HG03521 (cell line): ENCODE measurements at regions not wholly inside any gene's neighbourhood (a gene's known extent, or its start where the extent isn't known, plus 50 kb on each side); places are given as distances from the start of the nearest gene placed in this dataset.
"Not testable (repeated sequence)": the region's sequence is repeated elsewhere in the genome, so short reads cannot be mapped to it uniquely, and the experiment has no call there.

ENCODE experiments used
- ATAC-seq: cut with Tn5 transposase; IDR thresholded peaks from one replicate; pipeline ENCODE4 v1.9.1; 2021; ENCODE audit warnings: mild to moderate bottlenecking, moderate library complexity; ENCODE audit not compliant: unreplicated experiment

DNA sequence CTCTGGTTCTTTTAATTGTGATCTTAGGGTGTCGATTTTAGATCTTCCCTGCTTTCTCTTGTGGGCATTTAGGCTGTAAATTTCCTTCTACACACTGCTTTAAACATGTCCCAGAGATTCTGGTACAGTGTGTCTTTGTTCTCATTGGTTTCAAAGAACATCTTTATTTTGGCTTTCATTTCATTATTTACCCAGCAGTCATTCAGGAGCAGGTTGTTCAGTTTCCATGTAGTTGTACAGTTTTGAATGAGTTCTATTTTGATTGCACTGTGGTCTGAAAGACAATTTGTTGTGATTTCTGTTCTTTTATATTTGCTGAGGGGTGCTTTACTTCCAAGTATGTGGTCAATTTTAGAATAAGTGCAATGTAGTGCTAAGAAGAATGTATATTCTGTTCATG lies 423.8 kb downstream of the PIK3C3 start:
- not testable (repeated sequence) for ATAC-seq

DNA sequence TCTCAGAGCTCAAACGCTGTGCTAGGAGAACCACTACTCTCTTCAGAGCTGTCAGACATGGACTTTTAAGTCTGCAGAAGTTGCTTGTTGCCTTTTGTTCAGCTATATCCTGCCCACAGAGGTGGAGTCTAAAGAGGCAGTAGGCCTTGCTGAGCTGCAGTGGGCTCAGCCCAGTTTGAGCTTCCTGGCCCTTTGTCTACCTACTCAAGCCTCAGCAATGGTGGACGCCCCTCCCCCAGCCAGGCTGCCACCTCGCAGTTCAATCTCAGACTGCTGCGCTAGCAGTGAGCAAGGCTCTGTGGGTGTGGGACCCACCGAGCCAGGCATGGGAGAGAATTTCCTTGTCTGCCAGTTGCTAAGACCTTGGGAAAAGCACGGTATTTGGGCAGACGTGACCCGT lies 426.2 kb downstream of the PIK3C3 start:
- not testable (repeated sequence) for ATAC-seq

DNA sequence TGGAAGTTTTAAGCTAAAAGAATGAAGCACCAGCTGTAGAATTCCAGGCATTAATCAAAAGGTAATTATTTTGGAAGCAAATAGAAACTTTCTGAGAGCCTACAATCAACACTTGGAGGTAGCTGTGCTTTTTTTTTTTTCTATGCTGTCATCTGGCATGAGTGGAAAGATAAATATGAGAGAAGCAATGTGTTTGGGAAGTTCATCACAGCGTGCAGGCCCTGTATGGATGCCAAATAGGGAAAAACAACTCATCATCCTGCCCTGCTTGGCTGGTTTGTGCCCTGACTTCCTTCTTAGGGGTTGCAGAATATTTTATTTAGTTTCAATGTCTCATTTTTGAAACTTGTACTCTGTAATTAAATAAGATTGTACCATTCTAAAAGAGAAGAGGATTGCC lies 437.4 kb downstream of the PIK3C3 start:
- no peak for ATAC-seq

DNA sequence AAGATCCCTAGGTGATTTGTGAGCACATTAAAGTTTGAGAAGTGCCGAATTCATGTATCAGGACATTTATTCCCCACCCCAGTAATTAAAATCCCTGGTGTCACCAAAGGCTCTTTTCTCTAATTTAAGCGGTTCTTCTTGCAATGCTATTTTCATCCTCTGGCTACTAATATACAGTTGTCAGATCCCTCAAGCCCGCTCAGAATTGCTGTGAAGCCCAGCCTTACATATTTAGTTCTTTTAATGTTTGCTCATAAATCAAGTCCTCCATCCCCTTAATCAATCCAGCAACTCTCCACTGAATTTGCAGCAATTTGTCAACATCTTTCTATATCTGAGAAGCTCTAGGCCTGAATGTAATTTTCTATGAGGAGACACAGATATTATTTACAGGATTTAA lies 437.9 kb downstream of the PIK3C3 start:
- ATAC-seq, result no peak

DNA sequence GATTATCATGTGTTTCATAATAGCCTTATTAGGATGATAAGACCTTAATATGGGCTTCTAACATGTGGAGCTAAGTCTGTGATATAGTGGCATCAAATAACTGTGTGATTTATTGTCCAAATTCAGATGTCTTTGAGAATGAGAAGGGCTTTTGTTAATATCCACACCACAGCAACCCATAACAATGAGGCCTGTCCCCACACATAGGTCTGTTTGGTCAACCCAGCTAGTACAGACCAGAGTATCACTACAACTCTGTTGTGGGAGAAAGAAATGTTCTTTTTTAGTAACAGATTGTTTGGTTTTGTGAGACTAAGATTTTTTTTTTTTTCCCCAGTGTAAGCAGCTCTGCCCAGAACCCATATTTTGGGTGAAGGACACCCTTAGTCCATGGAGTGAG lies 439.2 kb downstream of the PIK3C3 start:
- no peak for ATAC-seq

DNA sequence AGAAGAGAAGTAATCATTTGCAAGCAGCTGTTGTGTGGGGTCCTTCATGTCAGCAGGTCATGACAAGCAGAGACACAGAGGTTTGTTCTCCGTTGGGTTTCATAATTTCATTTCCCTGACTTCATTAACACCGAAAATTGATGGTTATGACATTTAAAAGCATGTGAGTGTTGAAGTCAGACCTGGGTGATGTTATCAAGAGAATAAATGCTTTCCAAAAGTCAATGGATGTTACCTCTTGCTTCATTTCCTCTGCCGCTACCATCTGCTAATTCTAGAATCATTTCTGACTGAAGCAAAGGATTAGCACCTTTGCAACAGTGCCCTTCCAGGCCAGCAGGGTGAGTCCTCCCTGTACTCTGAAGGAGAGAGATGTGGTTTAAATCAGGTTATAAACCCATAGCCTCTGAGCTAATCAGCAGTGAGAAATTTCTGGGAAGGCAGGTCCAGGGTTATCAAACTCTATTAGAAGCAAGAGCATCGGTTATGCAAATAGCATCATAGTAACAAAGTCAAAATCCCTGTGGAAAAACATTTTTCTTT lies 446.2 kb downstream of the PIK3C3 start:
- ATAC-seq, result no peak

DNA sequence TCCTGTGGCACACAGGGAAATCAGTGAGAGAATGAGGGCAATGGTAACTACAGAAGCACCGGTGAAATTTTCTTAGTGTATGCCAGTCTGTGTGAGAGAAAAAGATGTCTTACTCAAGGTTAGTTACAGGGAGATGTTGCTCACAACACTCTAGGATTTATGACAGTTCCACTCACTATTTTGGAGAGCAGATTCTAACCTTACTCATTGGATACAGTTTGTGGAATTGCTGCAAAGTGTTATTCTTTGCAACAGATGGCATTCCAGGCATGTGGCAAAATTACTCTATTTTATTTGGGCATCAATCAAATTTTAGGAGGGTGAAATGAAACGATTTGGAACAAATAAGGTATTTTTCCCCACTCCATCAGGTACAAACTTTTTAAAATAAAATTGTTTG lies 449.1 kb downstream of the PIK3C3 start:
- ATAC-seq, result no peak

DNA sequence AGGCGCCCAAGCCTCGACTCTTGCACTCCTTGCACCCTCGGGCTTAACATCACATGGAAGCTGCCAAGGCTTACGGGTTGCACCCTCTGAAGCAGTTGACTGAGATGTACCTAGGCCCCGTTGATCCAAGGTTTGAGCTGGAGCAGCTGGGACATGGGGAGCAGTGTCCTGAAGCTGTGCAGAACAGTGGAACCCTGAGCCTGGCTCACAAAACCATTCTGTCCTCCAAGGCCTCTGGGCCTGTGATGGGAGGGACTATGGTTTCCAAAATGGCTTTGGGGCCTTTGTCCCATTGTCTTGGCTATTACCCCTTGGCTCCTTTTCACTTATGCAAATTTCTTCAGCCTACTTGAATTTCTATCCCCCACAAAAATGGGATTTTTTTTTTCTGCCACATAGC lies 454.0 kb downstream of the PIK3C3 start:
- no peak for ATAC-seq

DNA sequence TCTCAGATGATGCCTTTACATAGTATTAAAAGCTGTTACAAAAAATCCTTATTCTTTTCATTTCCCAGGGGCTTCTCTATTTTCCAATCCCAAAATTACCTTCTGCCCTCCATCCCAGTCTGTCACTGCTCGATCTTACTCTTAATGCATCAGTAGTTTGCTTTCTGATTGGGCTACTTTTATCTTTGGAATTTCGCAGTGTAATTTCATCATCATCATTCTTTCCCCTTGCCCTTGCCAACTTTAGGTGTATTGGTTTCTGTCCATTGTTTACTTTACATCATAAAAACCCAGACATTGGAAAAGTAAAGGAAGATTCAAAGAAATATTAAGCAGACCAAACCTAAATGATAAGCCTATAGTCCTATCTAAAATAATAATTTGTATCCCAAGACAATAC lies 457.2 kb downstream of the PIK3C3 start:
- ATAC-seq, result no peak

DNA sequence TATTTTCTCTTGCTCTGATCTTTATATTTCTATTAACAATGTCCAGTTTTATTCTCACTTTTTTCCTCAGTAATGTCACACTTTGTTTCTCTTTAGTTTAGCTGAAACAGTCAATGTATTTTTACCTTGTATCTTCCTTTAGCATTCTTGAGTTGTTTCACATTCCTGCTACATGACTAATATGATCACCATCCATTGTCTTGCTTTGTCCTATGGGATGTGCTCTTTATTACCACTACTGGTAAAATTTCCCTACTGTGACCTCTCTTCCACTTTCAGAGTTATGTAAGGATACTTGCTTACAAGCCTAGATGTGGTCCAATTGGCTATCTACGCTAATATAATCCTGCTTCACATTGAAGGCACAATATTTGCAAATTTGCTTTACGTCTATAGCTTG lies 457.9 kb downstream of the PIK3C3 start:
- no peak for ATAC-seq

DNA sequence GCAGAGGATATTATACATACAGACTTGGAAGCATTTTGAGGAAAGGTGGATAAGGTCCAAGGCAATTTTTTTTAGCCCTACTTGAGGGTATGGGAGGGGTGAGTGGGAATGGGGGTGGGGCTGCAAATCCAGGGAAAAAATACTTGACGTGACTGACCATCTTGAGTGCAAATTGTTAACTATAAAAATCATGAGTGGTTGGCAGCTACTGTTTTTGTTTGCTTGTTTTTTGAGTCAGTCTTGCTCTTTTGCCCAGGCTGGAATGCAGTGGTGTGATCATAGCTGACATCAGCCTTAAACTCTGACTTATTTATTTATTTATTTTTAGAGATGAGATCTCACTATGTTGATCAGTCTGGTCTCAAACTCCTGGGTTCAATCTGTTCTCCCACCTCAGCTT lies 458.8 kb downstream of the PIK3C3 start:
- ATAC-seq, result no peak

DNA sequence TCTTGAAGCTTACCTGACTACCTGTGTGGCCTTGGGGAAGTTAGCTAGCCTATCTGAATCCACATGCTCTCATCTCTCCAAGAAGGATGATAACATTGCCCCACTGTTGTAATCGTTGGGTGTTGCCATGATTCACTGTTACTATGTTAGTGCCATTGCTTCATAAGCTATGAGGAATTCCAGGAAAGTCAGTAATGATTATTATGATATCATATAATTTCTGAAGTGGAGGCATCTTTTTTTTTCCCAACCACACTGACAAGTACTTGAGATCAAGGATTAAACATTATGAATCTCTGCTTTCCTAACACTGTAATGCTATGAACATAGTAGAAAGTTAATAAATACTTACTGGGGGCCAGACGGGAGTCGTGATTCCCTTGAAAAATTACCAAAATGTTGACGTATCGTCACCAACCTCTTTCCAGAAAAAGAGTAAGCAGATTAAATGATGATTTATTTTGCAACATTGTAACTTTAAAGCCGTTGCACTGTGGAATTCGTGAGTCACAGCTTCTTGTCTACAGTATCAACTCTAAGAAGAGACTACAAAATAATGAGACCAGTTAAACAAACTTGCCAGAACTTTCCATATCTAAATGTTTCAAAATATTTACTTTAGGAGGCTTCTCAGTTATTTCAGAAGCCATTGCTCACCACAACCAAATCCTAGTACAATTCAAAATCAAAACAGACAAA lies 459.9 kb downstream of the PIK3C3 start:
- ATAC-seq, result no peak

DNA sequence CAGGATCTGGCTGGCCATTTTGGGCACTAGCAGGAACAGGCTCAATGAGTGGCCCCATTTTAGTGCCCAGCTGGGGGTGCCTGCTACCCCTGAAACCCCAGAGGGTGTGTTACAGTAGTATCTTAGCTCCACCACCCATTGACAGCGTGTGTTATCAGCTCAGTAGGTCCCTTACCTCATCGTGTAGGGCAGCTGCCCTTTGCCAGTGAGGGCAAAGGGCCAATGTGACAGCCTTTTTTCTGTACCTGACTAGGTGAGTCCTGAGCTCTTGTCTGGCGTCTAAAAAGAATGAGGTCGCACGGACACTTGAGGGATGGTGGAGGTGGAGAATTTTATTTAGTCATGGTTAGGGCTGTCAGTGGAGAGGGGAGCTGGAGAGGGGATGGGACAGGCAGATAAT lies 462.2 kb downstream of the PIK3C3 start:
- ATAC-seq, result no peak

DNA sequence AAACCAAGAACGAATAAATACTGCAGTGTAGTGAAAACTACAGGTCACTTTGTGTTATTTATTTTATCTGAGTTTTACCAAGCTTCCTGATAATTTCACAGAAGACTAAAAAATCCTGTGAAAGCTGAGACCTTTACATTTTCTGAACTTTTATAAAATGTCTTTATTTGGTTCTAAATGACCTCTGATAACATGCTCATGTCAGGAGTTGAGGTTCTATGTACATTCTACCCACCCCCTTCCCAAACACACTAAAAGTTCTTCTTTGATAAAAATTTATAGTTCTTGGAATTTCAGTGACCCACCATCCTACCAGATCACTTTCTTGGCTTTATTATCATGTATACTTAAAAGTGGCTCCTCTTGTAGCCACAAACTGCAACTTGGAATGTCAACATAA lies 463.1 kb downstream of the PIK3C3 start:
- ATAC-seq, result no peak

DNA sequence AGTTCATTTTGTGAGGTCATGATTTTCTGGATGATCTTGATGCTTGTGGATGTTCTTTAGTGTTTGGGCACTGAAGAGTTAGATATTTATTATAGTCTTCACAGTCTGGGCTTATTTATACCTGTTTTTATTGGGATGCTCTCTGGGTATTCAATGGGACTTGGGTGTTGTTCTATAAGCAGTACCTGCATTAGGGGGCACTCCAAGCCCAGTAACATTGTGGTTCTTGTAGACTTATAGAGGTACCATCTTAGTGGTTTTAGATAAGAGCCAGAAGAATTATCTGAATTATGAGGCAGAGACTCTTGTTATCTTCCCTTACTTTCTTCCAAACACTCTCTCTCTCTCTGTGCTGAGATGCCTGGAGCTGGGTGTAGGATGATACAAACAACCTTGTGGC lies 470.0 kb downstream of the PIK3C3 start:
- ATAC-seq, result no peak

DNA sequence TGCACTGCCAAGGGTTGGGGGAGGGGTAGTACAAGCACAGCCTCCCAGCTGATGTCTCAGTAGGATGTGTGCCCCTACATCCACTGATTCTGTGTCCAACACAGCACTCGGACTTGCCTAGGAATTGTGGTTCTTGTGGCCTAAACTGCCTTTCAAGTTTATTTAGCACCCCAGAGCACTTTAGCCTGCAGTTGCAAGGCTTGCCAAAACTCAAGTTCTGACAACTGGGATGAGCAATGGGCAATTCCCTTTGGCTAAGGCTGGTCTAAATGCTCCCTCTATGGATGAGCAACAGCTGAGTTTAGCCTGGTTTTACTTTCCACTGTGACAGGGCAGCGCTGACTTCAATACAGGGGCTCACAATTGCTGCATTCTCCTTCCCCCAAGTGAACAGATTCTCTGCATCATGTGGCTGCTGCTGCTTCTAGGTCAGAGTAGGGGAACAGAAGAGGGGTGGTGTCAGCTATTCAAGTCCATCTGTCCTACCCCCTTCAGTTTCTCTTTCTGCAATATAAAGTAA lies 471.5 kb downstream of the PIK3C3 start:
- ATAC-seq, result no peak

DNA sequence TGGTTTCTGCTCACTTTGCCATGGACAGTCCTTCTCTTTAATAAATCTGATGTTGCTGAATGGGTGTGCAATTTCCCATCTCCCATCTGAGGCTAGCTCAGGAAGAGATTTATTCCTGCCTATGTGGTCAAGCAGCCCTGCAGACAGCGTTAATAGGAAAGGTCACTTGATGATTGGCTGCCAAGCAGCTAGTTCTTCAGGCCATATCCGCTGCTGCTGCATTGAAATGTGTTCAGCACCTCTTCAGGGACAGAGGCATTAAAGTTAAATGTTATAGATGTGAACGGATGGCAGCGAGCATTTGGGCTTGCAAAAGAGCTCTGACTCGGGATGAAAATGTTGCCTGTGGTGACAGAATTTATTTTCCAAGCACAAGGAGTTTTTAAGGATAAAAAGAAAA lies 474.2 kb downstream of the PIK3C3 start:
- ATAC-seq, result no peak

DNA sequence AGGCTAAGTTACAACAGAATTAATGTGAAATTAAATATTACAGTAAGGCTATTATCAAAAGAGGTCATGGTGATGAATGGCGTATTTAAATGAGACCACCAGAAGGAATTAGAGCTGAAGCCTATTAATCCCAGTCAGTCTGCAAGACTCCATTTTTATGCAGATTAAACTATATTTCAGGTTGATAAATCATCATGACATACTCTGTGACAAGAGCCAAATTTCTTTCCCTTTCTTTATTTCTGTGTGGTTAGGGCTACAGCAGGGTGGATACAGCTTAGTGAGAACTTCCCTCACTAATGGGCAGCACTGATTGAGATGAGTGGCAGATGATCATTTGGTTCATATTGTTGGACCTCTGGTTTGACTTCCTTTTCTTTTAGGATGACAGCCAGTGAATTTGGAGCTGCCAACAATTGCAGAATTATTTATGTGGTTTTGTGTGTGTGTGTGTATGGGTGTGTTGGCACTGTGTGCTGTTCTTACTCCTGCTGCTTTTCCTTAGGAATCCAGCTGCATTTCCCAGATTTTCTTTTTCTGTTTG lies 481.3 kb downstream of the PIK3C3 start:
- ATAC-seq, result no peak

DNA sequence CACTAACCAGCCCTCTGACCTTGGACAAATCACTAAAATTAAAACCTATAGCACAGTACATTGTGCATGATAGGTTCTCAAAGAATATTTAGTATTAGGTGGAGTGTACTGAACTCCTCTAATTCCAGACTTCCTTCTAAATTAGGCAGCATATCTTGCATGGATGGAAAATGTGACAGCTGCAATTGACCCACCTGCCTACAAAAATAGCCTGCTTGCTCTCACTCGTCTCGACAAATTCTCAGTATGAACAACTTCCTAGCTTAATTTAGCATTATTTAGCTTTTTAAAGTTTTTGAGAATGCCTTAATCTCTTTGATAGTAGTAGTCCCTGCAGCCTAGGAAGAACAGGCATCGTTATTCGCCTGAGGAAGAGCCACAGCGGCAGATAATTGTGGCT lies 482.0 kb downstream of the PIK3C3 start:
- no peak for ATAC-seq

DNA sequence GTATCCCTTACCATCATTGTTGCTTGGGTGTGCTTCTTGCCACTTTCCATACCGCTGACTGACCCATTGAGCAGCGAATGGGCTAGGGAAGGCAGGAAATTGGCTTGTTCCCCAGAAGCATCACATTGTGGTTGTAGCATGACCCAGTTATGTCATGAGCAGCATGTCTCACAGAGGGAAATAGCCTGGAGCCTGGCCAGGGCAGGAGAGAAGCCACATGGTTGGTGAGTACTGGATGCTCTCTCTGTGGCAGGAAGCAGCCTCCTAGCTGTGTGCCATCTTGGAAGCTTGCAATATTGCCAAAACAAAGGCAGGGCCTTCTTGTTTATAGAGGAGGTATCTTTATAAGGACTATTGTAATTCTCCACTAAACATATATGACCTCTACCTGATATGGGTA lies 482.6 kb downstream of the PIK3C3 start:
- ATAC-seq, result no peak

DNA sequence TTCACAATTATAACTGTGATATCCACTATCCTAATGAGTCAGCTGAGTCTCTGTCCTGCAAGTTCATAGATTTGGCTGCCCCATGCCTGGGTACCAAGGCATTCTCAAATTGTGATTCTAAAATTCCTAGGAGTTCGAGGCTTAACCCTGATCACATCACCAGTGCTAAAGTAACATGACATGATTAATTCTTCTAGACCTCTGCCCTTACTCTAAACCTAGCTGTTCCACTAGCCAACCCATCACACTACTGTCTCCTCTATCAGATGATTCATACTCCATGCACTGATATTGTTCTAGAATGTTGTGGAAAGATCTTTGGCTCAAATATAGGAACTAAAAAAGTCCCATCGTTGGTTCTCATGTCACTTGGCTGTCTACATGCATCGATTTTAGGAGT lies 487.6 kb downstream of the PIK3C3 start:
- no peak for ATAC-seq

DNA sequence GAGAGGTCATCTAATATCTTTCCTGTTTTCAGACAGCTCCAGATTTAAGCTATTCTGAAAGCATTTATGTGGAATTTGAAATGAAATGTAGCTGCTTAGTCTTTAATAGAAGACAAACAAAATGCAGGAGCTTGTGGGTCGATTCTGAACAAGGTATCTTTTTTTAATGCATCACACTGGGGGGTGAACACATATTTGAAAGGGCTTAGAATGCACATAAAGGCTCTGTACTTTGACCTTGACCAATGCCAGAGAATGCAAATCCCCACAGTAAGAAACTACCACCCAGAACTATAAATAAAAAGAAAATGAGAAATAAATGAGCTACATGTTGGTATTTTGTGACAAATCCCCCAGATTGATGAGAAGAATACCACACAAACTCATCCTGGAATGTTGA lies 489.3 kb downstream of the PIK3C3 start:
- no peak for ATAC-seq

DNA sequence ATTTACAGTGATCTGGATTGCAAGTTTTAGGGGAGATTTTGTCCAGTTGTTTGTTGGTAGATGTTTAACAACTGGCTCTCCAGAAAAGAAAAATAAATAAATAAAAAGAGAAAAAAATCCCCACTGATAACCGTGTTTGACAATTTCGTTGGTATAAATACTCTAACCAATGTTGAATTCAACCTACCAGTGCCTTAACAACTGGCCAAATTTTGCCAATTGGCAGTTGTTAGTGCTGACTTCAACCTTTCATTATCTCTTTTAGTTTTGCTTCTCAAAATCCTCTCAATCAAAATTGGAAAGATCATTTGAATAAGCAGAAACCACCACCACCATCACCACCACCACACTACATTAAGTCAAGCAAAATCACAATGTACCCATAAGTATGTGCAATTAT lies 490.3 kb downstream of the PIK3C3 start:
- no peak for ATAC-seq
